ENCODE measurements at regions not wholly inside any gene's neighbourhood (a gene's known extent, or its start where the extent isn't known, plus 50 kb on each side); places are given as distances from the start of the nearest gene placed in this dataset.

DNA sequence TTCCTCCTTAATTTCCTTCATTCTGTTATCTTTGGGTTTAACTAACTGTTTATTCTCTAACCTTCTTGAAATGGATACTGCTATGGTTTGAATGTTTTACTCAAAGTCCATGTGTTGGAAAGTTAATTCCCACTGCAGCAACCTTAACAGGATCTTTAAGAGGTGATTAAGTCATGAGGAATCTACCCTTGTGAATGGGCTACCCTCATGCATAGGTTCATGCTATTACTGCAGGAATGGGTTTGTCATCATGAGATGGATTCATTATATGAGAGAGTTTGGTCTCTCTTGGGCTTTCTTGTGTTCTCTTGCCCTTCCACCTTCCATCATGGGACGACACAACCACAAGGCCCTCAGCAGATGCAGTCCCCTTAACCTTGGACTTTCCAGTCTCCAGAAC lies 516.9 kb downstream of the ADGRL2 start:
- no peak for TF ChIP-seq CTCF (IDR thresholded peaks at IDR 0.05; ENCODE audit: low read depth, low read length)

DNA sequence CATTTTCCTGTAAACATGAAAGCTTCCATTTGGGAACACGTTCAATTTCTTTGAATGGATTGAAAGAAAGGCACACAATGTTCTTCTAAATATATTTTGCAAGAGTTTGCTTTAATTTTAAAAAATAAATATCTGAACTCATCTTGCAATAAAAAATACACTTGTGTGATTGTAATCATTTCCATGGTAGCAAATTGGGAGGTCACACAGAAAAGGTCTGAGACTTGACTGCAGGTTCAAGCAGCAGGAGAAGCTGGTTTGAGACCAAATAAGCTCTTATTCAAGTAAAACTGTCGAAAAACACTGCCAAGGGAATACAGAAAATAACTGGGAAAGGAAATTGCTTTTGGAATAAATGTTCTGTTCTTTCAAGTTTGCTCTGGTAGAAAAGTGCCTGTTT lies 498.9 kb downstream of the ADGRL2 start:
- DNase-seq (ENCODE audit: extremely low read depth, low read depth), result no peak
- TF ChIP-seq CTCF (IDR thresholded peaks at IDR 0.05; ENCODE audit: low read depth, low read length), result no peak

More for the DNA sequence above, 516.9 kb downstream of the ADGRL2 start:
- no peak for DNase-seq (ENCODE audit: extremely low read depth, low read depth)

GRCh38 chr1:82299056-82299455 lies 498.3 kb downstream of the ADGRL2 start:
- no peak for DNase-seq (ENCODE audit: extremely low read depth, low read depth)
- TF ChIP-seq CTCF (IDR thresholded peaks at IDR 0.05; ENCODE audit: low read depth, low read length), result no peak

GRCh38 chr1:82297139-82297896 lies 496.6 kb downstream of the ADGRL2 start:
- TF ChIP-seq CTCF (IDR thresholded peaks at IDR 0.05; ENCODE audit: low read depth, low read length), result no peak
- no peak for DNase-seq (ENCODE audit: extremely low read depth, low read depth)

- no peak for TF ChIP-seq CTCF (IDR thresholded peaks at IDR 0.05; ENCODE audit: low read depth, low read length)
- no peak for DNase-seq (ENCODE audit: extremely low read depth, low read depth)
Measured at GRCh38 chr1:82287556-82287955, 486.8 kb downstream of the ADGRL2 start.

- no peak for DNase-seq (ENCODE audit: extremely low read depth, low read depth)
- TF ChIP-seq CTCF (IDR thresholded peaks at IDR 0.05; ENCODE audit: low read depth, low read length), result no peak
Measured at GRCh38 chr1:82284213-82284612, 483.5 kb downstream of the ADGRL2 start.

DNA sequence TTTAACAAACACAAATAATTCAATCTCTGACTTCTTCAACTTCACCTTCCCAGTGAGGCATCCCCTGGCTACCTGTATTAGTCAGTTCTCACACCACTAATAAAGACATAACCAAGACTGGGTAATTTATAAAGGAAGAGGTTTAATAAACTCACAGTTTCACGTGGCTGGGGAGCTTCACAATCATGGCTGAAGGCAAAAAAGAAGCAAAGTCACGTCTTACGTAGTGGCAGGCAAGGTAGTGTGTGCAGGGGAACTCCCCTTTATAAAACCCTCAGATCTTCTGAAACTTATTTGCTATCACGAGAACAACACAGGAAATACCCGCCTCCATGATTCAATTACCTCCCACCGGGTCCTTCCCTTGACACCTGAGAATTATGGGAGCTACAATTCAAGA lies 478.5 kb downstream of the ADGRL2 start:
- TF ChIP-seq CTCF (IDR thresholded peaks at IDR 0.05; ENCODE audit: low read depth, low read length), result no peak
- DNase-seq (ENCODE audit: extremely low read depth, low read depth), result no peak

Measured in AG09319 (cell line).